HCT116 (cell line): ENCODE measurements at regions not wholly inside any gene's neighbourhood (a gene's known extent, or its start where the extent isn't known, plus 50 kb on each side); places are given as distances from the start of the nearest gene placed in this dataset.

Experiments used
- ATAC-seq: fragments of 200-7000 bp; cut with Tn5 transposase; 2 replicates; pipeline ENCODE4 v1.9.1; 2020; ENCODE audit warnings: mild to moderate bottlenecking, moderate library complexity
- BruUV-seq: library from RNA; stranded (reverse); fragments of 400-500 nt; replicated peaks from 2 replicates; lab custom pipeline; 2021; lab: Mats Ljungman, UMichigan
- CTCF ChIA-PET: fragments of 300-600 bp; sonication (Branson Sonifier 250); formaldehyde crosslinking; loops from one replicate; lab custom pipeline; 2021; ENCODE audit warnings: antibody characterized with exemption; lab: Charles Lee
- POLR2A ChIA-PET: fragments of 300-600, 350-600 bp; sonication (Branson Sonifier 250); formaldehyde crosslinking; loops from one replicate; lab custom pipeline; 2021; ENCODE audit warnings: antibody characterized with exemption; lab: Charles Lee
- RAD21 ChIA-PET, 2 experiments: fragments of 300-600 bp; sonication (Branson Sonifier 250); formaldehyde crosslinking; loops; one replicate each; lab custom pipeline; 2023; ENCODE audit warnings: low total read pairs in 2 of 2; ENCODE audit not compliant: uncharacterized antibody in 2 of 2, unreplicated experiment in 2 of 2, low non-redundant PET in 1 of 2; lab: Charles Lee
- DNase-seq: peaks from one replicate; pipeline ENCODE4 v3.0.0-alpha.2; 2010; ENCODE audit warnings: low read depth, low spot score
- H2AFZ ChIP-seq: fragments of 200-600 bp; shearing (Covaris generic), sonication (generic); 2 replicates; pipeline ENCODE4 v1.6.1; 2017; ENCODE audit warnings: low read depth, mixed run types, mixed read lengths, antibody characterized with exemption, low read length; ENCODE audit not compliant: poor library complexity, severe bottlenecking
- H3K27ac ChIP-seq: 2 replicates; pipeline ENCODE4 v1.5.1; 2012; ENCODE audit warnings: low read depth, low read length
- H3K27me3 ChIP-seq: fragments of 200-600 bp; sonication (generic); 2 replicates; pipeline ENCODE4 v1.6.1; 2016; ENCODE audit warnings: mixed run types, low read length, mixed read lengths; ENCODE audit not compliant: insufficient read depth
- H3K36me3 ChIP-seq, 2 experiments: fragments of 200-500 bp in 1 of 2; fragments of 200-600 bp in 1 of 2; sonication (Bioruptor generic) in 1 of 2; sonication (generic) in 1 of 2; 2 replicates each; pipeline versions ENCODE4 v1.5.1 to v1.6.1; 2014 to 2016; ENCODE audit warnings: low read length in 2 of 2, inconsistent platforms in 1 of 2, mixed read lengths in 1 of 2, mixed run types in 1 of 2; ENCODE audit not compliant: insufficient read depth in 2 of 2, control insufficient read depth in 1 of 2
- H3K4me1 ChIP-seq, 2 experiments: fragments of 200-600 bp in 1 of 2; sonication (generic) in 1 of 2; 2 replicates each; pipeline versions ENCODE4 v1.5.1 to v1.6.1; 2012 to 2017; ENCODE audit warnings: low read length in 2 of 2, inconsistent platforms in 1 of 2, mild to moderate bottlenecking in 1 of 2, mixed read lengths in 1 of 2, mixed run types in 1 of 2, moderate library complexity in 1 of 2; ENCODE audit not compliant: insufficient read depth in 2 of 2, control insufficient read depth in 1 of 2
- H3K4me2 ChIP-seq: fragments of 200-600 bp; sonication (generic); 2 replicates; pipeline ENCODE4 v1.6.1; 2017; ENCODE audit warnings: mixed run types, low read length, mixed read lengths
- H3K4me3 ChIP-seq, 2 experiments: fragments of 200-600 bp in 1 of 2; sonication (generic) in 1 of 2; replicated peaks in 1 of 2; 2 replicates each; pipeline ENCODE4 v1.5.1; 2011 to 2016; ENCODE audit warnings: low read length in 2 of 2, control low read depth in 1 of 2, low read depth in 1 of 2, mild to moderate bottlenecking in 1 of 2, mixed read lengths in 1 of 2, mixed run types in 1 of 2
- H3K79me2 ChIP-seq: fragments of 200-600 bp; sonication (generic); 2 replicates; pipeline ENCODE4 v1.6.1; 2017; ENCODE audit warnings: mild to moderate bottlenecking, mixed run types, low read length, moderate library complexity, mixed read lengths; ENCODE audit not compliant: insufficient read depth
- H3K9ac ChIP-seq: fragments of 200-600 bp; sonication (generic); 2 replicates; pipeline ENCODE4 v1.6.1; 2016; ENCODE audit warnings: low read length, mixed read lengths
- H3K9me2 ChIP-seq: fragments of 200-600 bp; sonication (generic), shearing (Covaris generic); 2 replicates; pipeline ENCODE4 v1.6.1; 2017; ENCODE audit warnings: mixed run types, mild to moderate bottlenecking, moderate library complexity; ENCODE audit not compliant: insufficient read depth
- H3K9me3 ChIP-seq, 2 experiments: fragments of 200-500 bp in 1 of 2; fragments of 200-600 bp in 1 of 2; sonication (Bioruptor generic) in 1 of 2; sonication (generic) in 1 of 2; 2 replicates each; pipeline ENCODE4 v1.6.1; 2014 to 2017; ENCODE audit warnings: low read length in 2 of 2, mixed read lengths in 2 of 2, inconsistent platforms in 1 of 2, low read depth in 1 of 2, mild to moderate bottlenecking in 1 of 2, mixed run types in 1 of 2, moderate library complexity in 1 of 2; ENCODE audit not compliant: control insufficient read depth in 1 of 2, insufficient read depth in 1 of 2
- H4K20me1 ChIP-seq: fragments of 200-600 bp; sonication (generic), shearing (Covaris generic); 2 replicates; pipeline ENCODE4 v1.6.1; 2017; ENCODE audit warnings: mixed run types, mild to moderate bottlenecking, moderate library complexity; ENCODE audit not compliant: insufficient read depth
- EGR1 ChIP-seq: IDR thresholded peaks from 2 replicates; pipeline ENCODE4 v1.6.1; 2012; ENCODE audit warnings: low read depth
- ELF1 ChIP-seq: IDR thresholded peaks from 2 replicates; pipeline ENCODE4 v1.6.1; 2012; ENCODE audit warnings: low read depth, borderline replicate concordance
- EZH2 ChIP-seq: fragments of 200-600 bp; sonication (generic); IDR thresholded peaks from 2 replicates; pipeline ENCODE4 v1.6.1; 2017; ENCODE audit warnings: antibody characterized with exemption, mixed run types
- POLR2A ChIP-seq: IDR thresholded peaks from 2 replicates; pipeline ENCODE4 v1.7.0; 2011; ENCODE audit warnings: borderline replicate concordance; ENCODE audit not compliant: insufficient read depth, insufficient read length; ENCODE audit errors: extremely low read depth
- POLR2AphosphoS5 ChIP-seq: IDR thresholded peaks from 2 replicates; pipeline ENCODE4 v1.6.1; 2011; ENCODE audit warnings: mild to moderate bottlenecking, low read depth, low read length, moderate library complexity
- REST ChIP-seq: IDR thresholded peaks from 2 replicates; pipeline ENCODE4 v1.6.1; 2012; ENCODE audit warnings: low read depth
- SIN3A ChIP-seq: IDR thresholded peaks from 2 replicates; pipeline ENCODE4 v1.6.1; 2012; ENCODE audit warnings: low read depth
- SP1 ChIP-seq: IDR thresholded peaks from 2 replicates; pipeline ENCODE4 v1.6.1; 2012; ENCODE audit warnings: low read depth
- SRF ChIP-seq: IDR thresholded peaks from 2 replicates; pipeline ENCODE4 v1.6.1; 2012; ENCODE audit warnings: low read depth
- YY1 ChIP-seq: IDR thresholded peaks from 2 replicates; pipeline ENCODE4 v1.6.1; 2011; ENCODE audit warnings: low read length, low read depth, moderate library complexity, mild to moderate bottlenecking; ENCODE audit not compliant: insufficient replicate concordance; ENCODE audit errors: extremely low read depth
- intact Hi-C: fragments of 100-400 bp; cut with micrococcal nuclease; formaldehyde crosslinking; loops from 2 replicates; pipeline ENCODE4 v1.10.0; 2022
- TF ChIP-seq, protein P1 (sequence below): IDR thresholded peaks from 2 replicates; pipeline ENCODE4 v1.6.1; 2012
- TF ChIP-seq, protein P2 (sequence below): IDR thresholded peaks from 2 replicates; pipeline ENCODE4 v1.6.1; 2011; ENCODE audit warnings: mild to moderate bottlenecking, low read length, moderate library complexity; ENCODE audit not compliant: insufficient replicate concordance; ENCODE audit errors: extremely low read depth

DNA sequence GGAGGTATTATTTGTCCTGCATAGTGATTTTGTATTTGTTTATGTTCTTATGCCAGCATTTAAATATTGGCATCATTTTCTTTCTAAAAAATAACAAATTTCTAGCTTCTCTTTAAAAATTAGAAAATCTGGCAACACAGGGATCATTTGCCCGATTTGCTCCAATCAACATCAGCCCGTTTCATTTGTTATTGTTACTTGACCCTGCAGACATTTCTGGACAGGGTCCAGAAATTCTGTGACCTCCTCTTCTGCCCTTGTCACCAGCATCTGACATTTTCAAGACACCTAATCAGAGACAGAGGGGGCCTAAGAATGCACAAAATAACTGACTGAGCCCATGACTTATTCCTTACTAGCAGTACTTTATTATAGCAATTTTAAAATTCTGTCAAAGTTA, 253.3 kb downstream of the MREG start:
- DNase-seq (no peak), ATAC-seq (no peak)
- no peak overlapping the region for H3K9ac ChIP-seq
- no peaks in the 10 kb centered on the region for H3K9me3 ChIP-seq
- ChIA-PET POLR2A (no interaction called here), CTCF (no interaction called here), RAD21 (no interaction called here)
- no peak overlapping the region for H2AFZ ChIP-seq
- no peaks in the 10 kb centered on the region for H3K27me3 ChIP-seq
- H4K20me1 ChIP-seq: no peaks in the 10 kb centered on the region
- no peak overlapping the region for H3K4me2 ChIP-seq
- H3K4me3 ChIP-seq: no peak overlapping the region
- BruUV-seq: no TSS peak
- H3K27ac ChIP-seq: no peak overlapping the region
- H3K4me1 ChIP-seq: no peaks in the 10 kb centered on the region
- intact Hi-C loops: no loop called here
- TF ChIP-seq, protein P1, sequence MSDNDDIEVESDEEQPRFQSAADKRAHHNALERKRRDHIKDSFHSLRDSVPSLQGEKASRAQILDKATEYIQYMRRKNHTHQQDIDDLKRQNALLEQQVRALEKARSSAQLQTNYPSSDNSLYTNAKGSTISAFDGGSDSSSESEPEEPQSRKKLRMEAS: no peak
- TF ChIP-seq, protein P2, sequence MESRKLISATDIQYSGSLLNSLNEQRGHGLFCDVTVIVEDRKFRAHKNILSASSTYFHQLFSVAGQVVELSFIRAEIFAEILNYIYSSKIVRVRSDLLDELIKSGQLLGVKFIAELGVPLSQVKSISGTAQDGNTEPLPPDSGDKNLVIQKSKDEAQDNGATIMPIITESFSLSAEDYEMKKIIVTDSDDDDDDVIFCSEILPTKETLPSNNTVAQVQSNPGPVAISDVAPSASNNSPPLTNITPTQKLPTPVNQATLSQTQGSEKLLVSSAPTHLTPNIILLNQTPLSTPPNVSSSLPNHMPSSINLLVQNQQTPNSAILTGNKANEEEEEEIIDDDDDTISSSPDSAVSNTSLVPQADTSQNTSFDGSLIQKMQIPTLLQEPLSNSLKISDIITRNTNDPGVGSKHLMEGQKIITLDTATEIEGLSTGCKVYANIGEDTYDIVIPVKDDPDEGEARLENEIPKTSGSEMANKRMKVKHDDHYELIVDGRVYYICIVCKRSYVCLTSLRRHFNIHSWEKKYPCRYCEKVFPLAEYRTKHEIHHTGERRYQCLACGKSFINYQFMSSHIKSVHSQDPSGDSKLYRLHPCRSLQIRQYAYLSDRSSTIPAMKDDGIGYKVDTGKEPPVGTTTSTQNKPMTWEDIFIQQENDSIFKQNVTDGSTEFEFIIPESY: no peak
- no peak for TF ChIP-seq POLR2A
- TF ChIP-seq SP1: no peak
- TF ChIP-seq EGR1: no peak
- TF ChIP-seq SRF: no peak
- TF ChIP-seq EZH2: no peak
- no peak for TF ChIP-seq REST
- no peak for TF ChIP-seq YY1
- no peak for TF ChIP-seq ELF1
- no peak for TF ChIP-seq POLR2AphosphoS5
- TF ChIP-seq SIN3A: no peak
- H3K79me2 ChIP-seq: no peaks in the 10 kb centered on the region
- H3K9me2 ChIP-seq: no peaks in the 10 kb centered on the region
- H3K36me3 ChIP-seq: no peaks in the 10 kb centered on the region
